ENCODE measurements at regions not wholly inside any gene's neighbourhood (a gene's known extent, or its start where the extent isn't known, plus 50 kb on each side); places are given as distances from the start of the nearest gene placed in this dataset.
"Not testable (repeated sequence)": the region's sequence is repeated elsewhere in the genome, so short reads cannot be mapped to it uniquely, and the experiment has no call there.

GRCh38 chr9:110016340-110016739 is 191.6 kb downstream of the C9orf152 start:
- Histone ChIP-seq H3K27me3 (ENCODE audit: low read length) (no peaks in the 10 kb centered on the region), H3K4me3 (ENCODE audit: low read length) (0 out of 2 replicates have a peak overlapping the region, but pooled peaks have one; percentile 13), H3K79me2 (ENCODE audit: low read length) (no peaks in the 10 kb centered on the region), H3K4me2 (ENCODE audit: low read length) (peak overlapping the region; percentile 70), H3K9ac (ENCODE audit: low read length) (peak overlapping the region; percentile 81), H2AFZ (ENCODE audit: low read length) (no peak overlapping the region), H3K9me2 (replicated peaks; ENCODE audit: low read length) (no peaks in the 10 kb centered on the region), H3K4me1 (ENCODE audit: insufficient read depth, low read length) (peaks cover 19% of the 10 kb centered on the region), H3K9me3 (ENCODE audit: low read length) (no peaks in the 10 kb centered on the region), H3K27ac (ENCODE audit: low read length) (peak overlapping the region; percentile 99), H3F3A (ENCODE audit: low read length, unreplicated experiment) (peaks cover 5% of the 10 kb centered on the region), H3K36me3 (ENCODE audit: low read depth, low read length) (no peaks in the 10 kb centered on the region), H4K20me1 (ENCODE audit: low read length) (no peaks in the 10 kb centered on the region)
- CTCF ChIA-PET = no interaction called here
- TF ChIP-seq EZH2phosphoT487 (IDR thresholded peaks at IDR 0.05; ENCODE audit: borderline replicate concordance, low read length) (no peak), EZH2 (IDR thresholded peaks at IDR 0.05; ENCODE audit: low read length, unreplicated experiment) (no peak)
- TF ChIP-seq, protein P1, sequence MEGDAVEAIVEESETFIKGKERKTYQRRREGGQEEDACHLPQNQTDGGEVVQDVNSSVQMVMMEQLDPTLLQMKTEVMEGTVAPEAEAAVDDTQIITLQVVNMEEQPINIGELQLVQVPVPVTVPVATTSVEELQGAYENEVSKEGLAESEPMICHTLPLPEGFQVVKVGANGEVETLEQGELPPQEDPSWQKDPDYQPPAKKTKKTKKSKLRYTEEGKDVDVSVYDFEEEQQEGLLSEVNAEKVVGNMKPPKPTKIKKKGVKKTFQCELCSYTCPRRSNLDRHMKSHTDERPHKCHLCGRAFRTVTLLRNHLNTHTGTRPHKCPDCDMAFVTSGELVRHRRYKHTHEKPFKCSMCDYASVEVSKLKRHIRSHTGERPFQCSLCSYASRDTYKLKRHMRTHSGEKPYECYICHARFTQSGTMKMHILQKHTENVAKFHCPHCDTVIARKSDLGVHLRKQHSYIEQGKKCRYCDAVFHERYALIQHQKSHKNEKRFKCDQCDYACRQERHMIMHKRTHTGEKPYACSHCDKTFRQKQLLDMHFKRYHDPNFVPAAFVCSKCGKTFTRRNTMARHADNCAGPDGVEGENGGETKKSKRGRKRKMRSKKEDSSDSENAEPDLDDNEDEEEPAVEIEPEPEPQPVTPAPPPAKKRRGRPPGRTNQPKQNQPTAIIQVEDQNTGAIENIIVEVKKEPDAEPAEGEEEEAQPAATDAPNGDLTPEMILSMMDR (conservative IDR thresholded peaks at IDR 0.05; ENCODE audit: low read depth, low read length) = no peak
- DNase-seq = peak; percentile 63
- peak; percentile 82 for ATAC-seq
- BruUV-seq (replicated peaks) = no TSS peak
- POLR2A ChIA-PET (ENCODE audit: unreplicated experiment) = interaction anchor here (0.5 kb wide), 1 partner anchor 25 kb away, joined by 3 read pairs; no protein-coding TSS in a partner anchor
- intact Hi-C loops (cut with micrococcal nuclease) = no loop called here

DNA sequence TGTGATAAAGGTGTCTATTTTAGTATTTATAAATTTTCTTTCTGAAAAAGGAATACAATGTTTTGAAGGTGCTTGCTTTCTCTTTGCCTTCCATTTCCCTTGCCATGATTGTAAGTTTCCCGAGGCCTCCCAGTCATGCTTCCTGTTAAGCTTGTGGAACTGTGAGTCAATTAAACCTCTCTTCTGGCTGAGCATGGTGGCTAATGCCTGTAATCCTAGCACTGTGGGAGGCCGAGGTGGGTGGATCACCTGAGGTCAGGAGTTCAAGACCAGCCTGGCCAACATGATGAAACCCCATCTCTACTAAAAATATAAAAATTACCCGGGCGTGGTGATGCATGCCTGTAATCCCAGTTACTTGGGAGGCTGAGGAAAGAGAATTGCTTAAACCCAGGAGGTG is 187.7 kb downstream of the C9orf152 start:
- intact Hi-C loops (cut with micrococcal nuclease); H3K27ac ChIP-seq (ENCODE audit: low read length); DNase-seq; BruUV-seq (replicated peaks); H3K4me3 ChIP-seq (ENCODE audit: low read length); ATAC-seq; H3K27me3 ChIP-seq (ENCODE audit: low read length); CTCF ChIA-PET; H3K79me2 ChIP-seq (ENCODE audit: low read length); H3K9me3 ChIP-seq (ENCODE audit: low read length); H3K9me2 ChIP-seq (replicated peaks; ENCODE audit: low read length); H3K9ac ChIP-seq (ENCODE audit: low read length); H2AFZ ChIP-seq (ENCODE audit: low read length); POLR2A ChIA-PET (ENCODE audit: unreplicated experiment); H4K20me1 ChIP-seq (ENCODE audit: low read length); H3K36me3 ChIP-seq (ENCODE audit: low read depth, low read length); H3F3A ChIP-seq (ENCODE audit: low read length, unreplicated experiment); H3K4me2 ChIP-seq (ENCODE audit: low read length): not testable (repeated sequence)
- peaks cover 16% of the 10 kb centered on the region for H3K4me1 ChIP-seq (ENCODE audit: insufficient read depth, low read length)

GRCh38 chr9:110021891-110022290 is 186.1 kb downstream of the C9orf152 start:
- Histone ChIP-seq H2AFZ (ENCODE audit: low read length) (no peak overlapping the region), H3F3A (ENCODE audit: low read length, unreplicated experiment) (no peaks in the 10 kb centered on the region), H3K9me3 (ENCODE audit: low read length) (no peaks in the 10 kb centered on the region), H3K27ac (ENCODE audit: low read length) (no peak overlapping the region), H3K9me2 (replicated peaks; ENCODE audit: low read length) (no peaks in the 10 kb centered on the region), H3K27me3 (ENCODE audit: low read length) (no peaks in the 10 kb centered on the region), H4K20me1 (ENCODE audit: low read length) (no peaks in the 10 kb centered on the region), H3K9ac (ENCODE audit: low read length) (no peak overlapping the region), H3K4me1 (ENCODE audit: insufficient read depth, low read length) (no peaks in the 10 kb centered on the region), H3K36me3 (ENCODE audit: low read depth, low read length) (no peaks in the 10 kb centered on the region), H3K79me2 (ENCODE audit: low read length) (no peaks in the 10 kb centered on the region), H3K4me3 (ENCODE audit: low read length) (no peak overlapping the region), H3K4me2 (ENCODE audit: low read length) (no peak overlapping the region)
- no peak for DNase-seq
- ATAC-seq = no peak
- intact Hi-C loops (cut with micrococcal nuclease) = no loop called here
- TF ChIP-seq EZH2 (IDR thresholded peaks at IDR 0.05; ENCODE audit: low read length, unreplicated experiment) = no peak
- TF ChIP-seq, protein P1 (conservative IDR thresholded peaks at IDR 0.05; ENCODE audit: low read depth, low read length) = no peak
- TF ChIP-seq EZH2phosphoT487 (IDR thresholded peaks at IDR 0.05; ENCODE audit: borderline replicate concordance, low read length) = no peak
- POLR2A ChIA-PET (ENCODE audit: unreplicated experiment) = no interaction called here
- CTCF ChIA-PET = no interaction called here
- BruUV-seq (replicated peaks) = no TSS peak

DNA sequence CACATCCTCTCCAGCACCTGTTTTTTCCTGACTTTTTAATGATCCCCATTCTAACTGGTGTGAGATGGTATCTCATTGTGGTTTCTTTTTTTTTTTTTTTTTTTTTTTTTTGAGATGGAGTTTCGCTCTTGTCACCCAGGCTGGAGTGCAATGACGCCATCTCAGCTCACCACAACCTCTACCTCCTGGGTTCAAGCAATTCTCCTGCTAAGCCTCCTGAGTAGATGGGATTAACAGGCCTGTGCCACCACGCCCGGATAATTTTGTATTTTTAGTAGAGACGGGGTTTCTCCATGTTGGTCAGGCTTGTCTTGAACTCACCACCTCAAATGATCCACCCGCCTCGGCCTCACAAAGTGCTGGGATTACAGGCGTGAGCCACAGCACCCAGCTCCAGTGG is 184.7 kb downstream of the C9orf152 start:
- H3K9me3 ChIP-seq (ENCODE audit: low read length); H3K4me1 ChIP-seq (ENCODE audit: insufficient read depth, low read length); POLR2A ChIA-PET (ENCODE audit: unreplicated experiment); H3F3A ChIP-seq (ENCODE audit: low read length, unreplicated experiment); H3K4me2 ChIP-seq (ENCODE audit: low read length); H2AFZ ChIP-seq (ENCODE audit: low read length); H3K9ac ChIP-seq (ENCODE audit: low read length); H3K27me3 ChIP-seq (ENCODE audit: low read length); H3K79me2 ChIP-seq (ENCODE audit: low read length); ATAC-seq; H3K4me3 ChIP-seq (ENCODE audit: low read length); BruUV-seq (replicated peaks); DNase-seq; H3K27ac ChIP-seq (ENCODE audit: low read length); H3K36me3 ChIP-seq (ENCODE audit: low read depth, low read length); H4K20me1 ChIP-seq (ENCODE audit: low read length); CTCF ChIA-PET; H3K9me2 ChIP-seq (replicated peaks; ENCODE audit: low read length); intact Hi-C loops (cut with micrococcal nuclease): not testable (repeated sequence)

Measured in PC-3 (cell line).